Loucy (cell line): ENCODE measurements at regions not wholly inside any gene's neighbourhood (a gene's known extent, or its start where the extent isn't known, plus 50 kb on each side); places are given as distances from the start of the nearest gene placed in this dataset.

Experiments used
- H2AFZ ChIP-seq: fragments of 200-600 bp; sonication (generic); 2 replicates; pipeline ENCODE4 v1.6.0; 2016; ENCODE audit warnings: antibody characterized with exemption, mild to moderate bottlenecking, low read length, moderate library complexity
- H3F3A ChIP-seq: fragments of 200-600 bp; 2 replicates; pipeline ENCODE4 v1.6.0; 2016; ENCODE audit warnings: antibody characterized with exemption, low read depth, mild to moderate bottlenecking
- H3K27me3 ChIP-seq: fragments of 200-600 bp; sonication (generic); 2 replicates; pipeline ENCODE4 v1.6.1; 2014; ENCODE audit warnings: low read length, mild to moderate bottlenecking; ENCODE audit not compliant: insufficient read depth, poor library complexity, severe bottlenecking
- H3K36me3 ChIP-seq: fragments of 200-600 bp; sonication (generic); 2 replicates; pipeline ENCODE4 v1.6.1; 2016; ENCODE audit warnings: low read length; ENCODE audit not compliant: insufficient read depth
- H3K4me1 ChIP-seq: fragments of 200-600 bp; sonication (generic); 2 replicates; pipeline ENCODE4 v1.5.1; 2014; ENCODE audit warnings: low read length, mild to moderate bottlenecking; ENCODE audit not compliant: insufficient read depth, poor library complexity, severe bottlenecking
- H3K4me2 ChIP-seq: fragments of 200-600 bp; sonication (generic); 2 replicates; pipeline ENCODE4 v1.6.0; 2014; ENCODE audit warnings: antibody characterized with exemption, low read length, low read depth, mild to moderate bottlenecking; ENCODE audit not compliant: poor library complexity, severe bottlenecking
- H3K4me3 ChIP-seq: fragments of 200-600 bp; sonication (generic); 2 replicates; pipeline ENCODE4 v1.5.1; 2014; ENCODE audit warnings: low read length, mild to moderate bottlenecking, mixed read lengths; ENCODE audit not compliant: poor library complexity, severe bottlenecking
- H3K79me2 ChIP-seq: fragments of 200-600 bp; sonication (generic); 2 replicates; pipeline ENCODE4 v1.6.1; 2014; ENCODE audit warnings: low read length; ENCODE audit not compliant: insufficient read depth
- H3K9ac ChIP-seq: fragments of 200-600 bp; sonication (generic); 2 replicates; pipeline ENCODE4 v1.6.0; 2014; ENCODE audit warnings: mild to moderate bottlenecking, low read depth, low read length, moderate library complexity; ENCODE audit not compliant: poor library complexity, severe bottlenecking
- H3K9me2 ChIP-seq: fragments of 200-600 bp; sonication (generic); replicated peaks from 2 replicates; pipeline ENCODE4 v1.6.1; 2016; ENCODE audit warnings: low read depth, low read length, mixed read lengths
- H3K9me3 ChIP-seq: fragments of 200-600 bp; sonication (generic); 2 replicates; pipeline ENCODE4 v1.6.1; 2014; ENCODE audit warnings: mild to moderate bottlenecking, antibody characterized with exemption, low read length, low read depth; ENCODE audit not compliant: insufficient read depth
- H4K20me1 ChIP-seq: fragments of 200-600 bp; sonication (generic); 2 replicates; pipeline ENCODE4 v1.6.0; 2014; ENCODE audit warnings: antibody characterized with exemption, low read length, mild to moderate bottlenecking; ENCODE audit not compliant: insufficient read depth, poor library complexity, severe bottlenecking
- EZH2phosphoT487 ChIP-seq: fragments of 200-600 bp; IDR thresholded peaks from 2 replicates; pipeline ENCODE4 v1.6.1; 2018; ENCODE audit warnings: antibody characterized with exemption, mild to moderate bottlenecking, moderate library complexity, borderline replicate concordance
- TF ChIP-seq, protein P1 (sequence below): fragments of 200-600 bp; sonication (generic); conservative IDR thresholded peaks from 2 replicates; pipeline ENCODE4 v1.5.1; 2014; ENCODE audit warnings: mild to moderate bottlenecking, antibody characterized with exemption, low read length

DNA sequence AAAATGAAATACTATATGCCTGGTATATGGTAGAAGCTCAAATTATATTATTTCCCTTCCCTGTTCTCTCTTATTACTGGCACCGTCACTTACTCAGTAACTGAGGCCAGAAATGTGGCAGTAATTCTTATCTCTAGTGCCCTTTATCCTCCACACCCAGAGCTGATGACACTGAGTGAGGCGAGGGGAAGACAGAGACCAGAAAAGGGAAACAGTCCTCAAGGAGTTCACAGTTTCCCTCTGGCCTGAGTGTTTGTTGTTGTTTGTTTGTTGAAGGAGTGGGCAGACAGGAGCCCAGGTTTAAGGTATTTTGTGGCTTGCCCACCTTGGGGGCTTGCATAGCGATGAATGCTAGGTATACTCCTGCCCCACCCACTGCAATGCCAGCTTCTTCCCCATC is 101.5 kb upstream of the FNDC3A start:
- Histone ChIP-seq H3K9me3 (no peaks in the 10 kb centered on the region), H3K79me2 (no peaks in the 10 kb centered on the region), H2AFZ (no peak overlapping the region), H3K4me2 (no peak overlapping the region), H3K9ac (no peak overlapping the region), H4K20me1 (no peaks in the 10 kb centered on the region), H3K27me3 (no peaks in the 10 kb centered on the region), H3F3A (no peaks in the 10 kb centered on the region), H3K4me3 (no peak overlapping the region), H3K4me1 (peaks cover 28% of the 10 kb centered on the region), H3K36me3 (no peaks in the 10 kb centered on the region), H3K9me2 (no peaks in the 10 kb centered on the region)
- no peak for TF ChIP-seq EZH2phosphoT487
- TF ChIP-seq, protein P1, sequence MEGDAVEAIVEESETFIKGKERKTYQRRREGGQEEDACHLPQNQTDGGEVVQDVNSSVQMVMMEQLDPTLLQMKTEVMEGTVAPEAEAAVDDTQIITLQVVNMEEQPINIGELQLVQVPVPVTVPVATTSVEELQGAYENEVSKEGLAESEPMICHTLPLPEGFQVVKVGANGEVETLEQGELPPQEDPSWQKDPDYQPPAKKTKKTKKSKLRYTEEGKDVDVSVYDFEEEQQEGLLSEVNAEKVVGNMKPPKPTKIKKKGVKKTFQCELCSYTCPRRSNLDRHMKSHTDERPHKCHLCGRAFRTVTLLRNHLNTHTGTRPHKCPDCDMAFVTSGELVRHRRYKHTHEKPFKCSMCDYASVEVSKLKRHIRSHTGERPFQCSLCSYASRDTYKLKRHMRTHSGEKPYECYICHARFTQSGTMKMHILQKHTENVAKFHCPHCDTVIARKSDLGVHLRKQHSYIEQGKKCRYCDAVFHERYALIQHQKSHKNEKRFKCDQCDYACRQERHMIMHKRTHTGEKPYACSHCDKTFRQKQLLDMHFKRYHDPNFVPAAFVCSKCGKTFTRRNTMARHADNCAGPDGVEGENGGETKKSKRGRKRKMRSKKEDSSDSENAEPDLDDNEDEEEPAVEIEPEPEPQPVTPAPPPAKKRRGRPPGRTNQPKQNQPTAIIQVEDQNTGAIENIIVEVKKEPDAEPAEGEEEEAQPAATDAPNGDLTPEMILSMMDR, result no peak

DNA sequence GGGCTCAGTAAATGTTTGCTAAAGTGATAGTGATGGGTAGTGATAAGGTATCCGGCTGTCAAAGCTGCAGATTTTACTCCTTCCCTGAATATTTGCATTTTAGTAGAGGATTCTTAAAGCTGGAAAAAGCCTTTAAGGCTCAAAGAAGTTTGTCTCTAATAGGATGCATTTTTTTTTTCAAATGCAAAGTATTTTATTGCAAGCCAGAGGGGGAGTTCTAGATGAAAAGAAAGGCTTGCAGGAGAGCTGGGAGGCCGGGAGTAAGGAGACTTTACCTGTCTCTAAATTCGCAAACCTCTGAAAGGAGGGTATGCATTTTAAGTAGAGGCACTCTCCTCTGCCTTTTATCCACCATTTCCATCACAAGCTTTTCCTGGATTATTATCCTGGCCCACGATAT is 100.7 kb upstream of the FNDC3A start:
- H3K27me3 ChIP-seq, result no peaks in the 10 kb centered on the region

DNA sequence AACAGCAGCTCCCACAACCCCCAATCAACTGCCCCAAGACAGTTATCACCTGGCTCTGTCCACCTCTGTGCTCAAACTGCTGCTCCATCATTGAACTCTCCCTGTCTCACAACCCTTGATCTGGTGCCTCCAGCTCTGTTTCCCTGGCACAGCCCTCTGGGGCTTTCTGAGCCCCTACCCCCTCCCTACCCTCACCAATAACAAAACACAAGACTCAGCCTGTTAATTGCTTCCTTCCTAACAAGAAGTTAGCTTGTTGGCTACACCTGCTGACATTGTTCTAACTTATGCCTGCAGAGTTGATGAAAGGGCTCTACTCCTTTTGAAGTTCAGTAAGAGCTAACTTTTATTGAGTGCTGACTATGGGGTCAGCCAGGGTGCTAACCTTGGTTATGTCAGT is 99.4 kb upstream of the FNDC3A start:
- Histone ChIP-seq H3K9me2 (no peaks in the 10 kb centered on the region), H3K27me3 (no peaks in the 10 kb centered on the region), H4K20me1 (no peaks in the 10 kb centered on the region), H3K36me3 (no peaks in the 10 kb centered on the region), H3K4me2 (peak overlapping the region; percentile 40), H3K4me3 (no peak overlapping the region), H3K79me2 (no peaks in the 10 kb centered on the region), H3K4me1 (peaks cover 34% of the 10 kb centered on the region), H3F3A (no peaks in the 10 kb centered on the region), H2AFZ (peak overlapping the region; percentile 40; the same call in 1 of the 2 replicates), H3K9me3 (no peaks in the 10 kb centered on the region), H3K9ac (no peak overlapping the region)
- no peak for TF ChIP-seq EZH2phosphoT487
- TF ChIP-seq, protein P1, result no peak

More for the DNA sequence above, 100.7 kb upstream of the FNDC3A start:
- no peak overlapping the region for H3K9ac ChIP-seq
- no peaks in the 10 kb centered on the region for H3K9me3 ChIP-seq
- no peak overlapping the region for H3K4me2 ChIP-seq
- no peak overlapping the region for H2AFZ ChIP-seq
- no peaks in the 10 kb centered on the region for H3K36me3 ChIP-seq
- no peaks in the 10 kb centered on the region for H3K79me2 ChIP-seq
- TF ChIP-seq, protein P1, result no peak
- no peak for TF ChIP-seq EZH2phosphoT487
- H4K20me1 ChIP-seq, result no peaks in the 10 kb centered on the region
- H3K4me1 ChIP-seq, result peaks cover 34% of the 10 kb centered on the region
- H3K4me3 ChIP-seq, result no peak overlapping the region
- no peaks in the 10 kb centered on the region for H3F3A ChIP-seq
- no peaks in the 10 kb centered on the region for H3K9me2 ChIP-seq
